Ascending aorta (tissue), 2 donors: ENCODE measurements at regions not wholly inside any gene's neighbourhood (a gene's known extent, or its start where the extent isn't known, plus 50 kb on each side); places are given as distances from the start of the nearest gene placed in this dataset.

Source experiments
- DNase-seq, 2 donors: peaks; one replicate each; pipeline ENCODE4 v3.0.0-alpha.2; 2019; ENCODE audit warnings: low spot score in 2 of 2
- H3K27ac ChIP-seq, 2 donors: fragments of 200-600 bp; sonication (generic); one replicate each; pipeline ENCODE4 v1.5.1; 2016 to 2017; ENCODE audit warnings: mild to moderate bottlenecking in 1 of 2
- H3K27me3 ChIP-seq: fragments of 200-600 bp; sonication (generic); one replicate; pipeline ENCODE4 v1.5.1; 2017
- H3K36me3 ChIP-seq, 2 donors: fragments of 200-600 bp; sonication (generic); one replicate each; pipeline ENCODE4 v1.5.1; 2016
- H3K4me1 ChIP-seq, 2 donors: fragments of 200-600 bp; sonication (generic); one replicate each; pipeline ENCODE4 v1.5.1; 2016 to 2017; ENCODE audit warnings: mild to moderate bottlenecking in 1 of 2
- H3K4me3 ChIP-seq, 2 donors: fragments of 200-600 bp; sonication (generic); one replicate each; pipeline ENCODE4 v1.5.1; 2016 to 2017; ENCODE audit warnings: mild to moderate bottlenecking in 1 of 2
- H3K9me3 ChIP-seq, 2 donors: fragments of 200-600 bp; sonication (generic); one replicate each; pipeline ENCODE4 v1.5.1; 2016
- CTCF ChIP-seq, 3 experiments: fragments of 200-600 bp in 2 of 3; fragments of 450-650 bp in 1 of 3; sonication (generic) in 2 of 3; IDR thresholded peaks; one replicate each; pipeline ENCODE4 v1.5.1; 2016 to 2019; ENCODE audit warnings: antibody characterized with exemption in 3 of 3, mild to moderate bottlenecking in 1 of 3, moderate library complexity in 1 of 3
- intact Hi-C: fragments of 100-400 bp; cut with DNase I; formaldehyde crosslinking; loops from one replicate; pipeline ENCODE4 v1.15.1; 2023

- intact Hi-C loops = no loop called here
- Histone ChIP-seq H3K27ac (no peak overlapping the region), H3K27me3 (no peaks in the 10 kb centered on the region), H3K9me3 (no peaks in the 10 kb centered on the region), H3K4me3 (no peak overlapping the region), H3K36me3 (no peaks in the 10 kb centered on the region), H3K4me1 (no peaks in the 10 kb centered on the region)
- no peak for DNase-seq
- TF ChIP-seq CTCF (IDR thresholded peaks at IDR 0.05) = no peak
These were observed 115.7 kb downstream of the MRM1 start for GRCh38 chr17:36717088-36717487.

DNA sequence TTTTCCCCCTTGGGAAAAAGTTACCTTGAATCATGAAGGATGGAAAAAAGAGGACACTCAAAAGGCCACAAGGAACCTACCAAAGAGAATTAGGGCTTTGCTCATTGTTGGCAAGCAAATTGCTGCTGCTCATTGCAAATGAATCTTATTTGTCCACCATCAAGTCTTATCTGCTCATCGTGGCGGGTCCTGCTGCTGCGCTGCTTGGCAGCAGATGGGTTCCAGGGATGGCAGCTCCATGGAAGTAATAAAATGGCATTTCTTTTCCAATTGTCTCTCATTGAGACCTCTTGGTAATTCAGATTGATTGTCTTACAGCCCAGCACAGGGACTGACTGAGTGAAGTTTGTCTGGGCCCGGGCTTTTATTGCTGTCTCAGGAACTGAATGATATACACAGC is 118.7 kb downstream of the MRM1 start:
- no peak overlapping the region for H3K4me3 ChIP-seq
- DNase-seq = no peak
- no peak for TF ChIP-seq CTCF (IDR thresholded peaks at IDR 0.05)
- no peaks in the 10 kb centered on the region for H3K27me3 ChIP-seq
- H3K27ac ChIP-seq = no peak overlapping the region
- no peaks in the 10 kb centered on the region for H3K9me3 ChIP-seq
- no peaks in the 10 kb centered on the region for H3K36me3 ChIP-seq
- H3K4me1 ChIP-seq = no peaks in the 10 kb centered on the region
- intact Hi-C loops = no loop called here

DNA sequence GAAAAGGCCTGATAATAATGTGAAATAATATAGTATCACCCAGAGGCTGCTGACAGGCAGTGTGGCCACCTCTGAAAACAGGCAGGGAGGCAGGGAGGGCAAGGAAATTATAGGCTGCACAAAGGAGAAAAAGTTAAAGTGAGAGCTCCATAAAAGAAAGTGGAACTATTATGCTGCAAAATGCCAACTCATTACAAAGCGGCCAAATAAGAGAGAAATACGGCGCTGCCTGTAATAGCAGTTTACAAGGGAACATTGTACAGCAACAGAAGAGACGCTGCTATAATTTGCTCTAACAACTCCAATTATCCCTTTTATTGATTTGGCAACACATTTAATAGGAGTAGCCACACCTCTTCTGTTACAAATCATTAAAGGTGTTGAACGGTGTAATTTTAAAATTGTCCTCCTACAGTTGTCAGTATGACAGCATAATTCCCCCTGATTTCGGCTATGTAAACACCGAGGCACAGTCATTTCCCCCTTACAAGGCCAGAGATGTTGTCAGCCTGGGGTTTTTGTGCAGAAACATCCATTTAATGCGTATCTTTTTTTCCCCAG is 120.3 kb downstream of the MRM1 start:
- H3K4me1 ChIP-seq = no peaks in the 10 kb centered on the region
- H3K9me3 ChIP-seq = no peaks in the 10 kb centered on the region
- TF ChIP-seq CTCF (IDR thresholded peaks at IDR 0.05) = no peak
- intact Hi-C loops = no loop called here
- H3K4me3 ChIP-seq = peak overlapping the region; percentile 52 to 61
- H3K27me3 ChIP-seq = no peaks in the 10 kb centered on the region
- no peak for DNase-seq
- H3K27ac ChIP-seq = no peak overlapping the region
- no peaks in the 10 kb centered on the region for H3K36me3 ChIP-seq

DNA sequence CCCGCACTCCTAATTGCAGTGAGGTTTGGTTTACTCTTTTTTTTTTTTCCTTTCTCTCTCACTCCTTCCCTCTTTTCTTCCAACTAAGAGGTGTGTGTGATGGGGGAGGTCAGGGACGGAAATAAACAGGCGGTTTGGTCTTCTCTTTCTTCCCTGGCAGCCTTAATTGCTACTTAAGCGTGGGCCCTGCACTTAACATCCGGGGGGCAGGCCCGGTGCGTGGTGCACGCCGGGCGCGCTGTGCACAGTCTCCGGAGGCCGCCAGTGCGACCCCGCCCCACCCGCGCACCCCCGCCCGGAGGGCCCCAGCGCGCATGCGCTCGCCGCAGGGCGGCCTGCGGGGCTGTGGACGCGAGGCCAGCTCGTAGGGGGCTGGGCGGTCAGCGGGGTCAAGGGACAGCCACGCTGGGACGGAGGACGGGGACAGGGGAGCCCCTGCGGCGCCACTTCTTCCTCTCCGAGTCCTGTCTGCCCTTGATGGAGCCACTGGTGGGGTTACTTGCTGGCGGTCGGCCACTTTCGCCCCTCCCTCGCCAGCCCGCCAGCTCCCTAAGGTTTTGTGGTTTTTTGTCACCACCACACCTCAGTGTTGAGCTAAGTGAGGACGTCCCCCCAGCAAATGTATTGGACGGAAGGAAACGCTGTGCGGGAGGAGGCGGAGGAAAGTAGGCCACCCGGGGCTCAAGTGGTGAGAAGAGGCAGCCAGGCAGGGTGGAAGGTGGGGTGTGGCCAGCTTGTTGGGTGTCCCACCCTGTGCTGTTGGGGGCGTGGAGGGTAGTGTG is 120.9 kb downstream of the MRM1 start:
- no peaks in the 10 kb centered on the region for H3K36me3 ChIP-seq
- DNase-seq = peak in 1 of 2 donors; percentile 67
- intact Hi-C loops = no loop called here
- TF ChIP-seq CTCF (IDR thresholded peaks at IDR 0.05) = no peak
- no peaks in the 10 kb centered on the region for H3K9me3 ChIP-seq
- H3K27me3 ChIP-seq = no peaks in the 10 kb centered on the region
- peak overlapping the region; percentile 52 to 61 for H3K4me3 ChIP-seq
- H3K4me1 ChIP-seq = no peaks in the 10 kb centered on the region
- H3K27ac ChIP-seq = no peak overlapping the region

DNA sequence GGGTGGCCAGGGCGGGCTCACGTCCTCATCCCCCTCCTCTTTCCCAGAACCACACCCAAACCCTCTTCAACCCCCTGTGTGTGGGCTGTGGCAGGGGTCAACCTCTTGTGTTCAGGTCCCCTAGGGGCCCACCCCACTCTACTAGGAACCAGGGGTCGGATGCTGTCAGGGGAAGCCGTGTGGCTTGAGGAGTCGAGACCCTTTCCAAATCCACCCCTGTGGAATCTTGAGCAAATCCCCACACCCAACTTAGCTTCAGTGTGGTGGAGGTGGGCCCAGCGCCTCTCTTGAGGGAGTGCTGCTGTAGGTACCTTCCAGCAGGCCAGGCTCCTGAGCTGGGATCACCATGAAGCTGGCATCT is 121.5 kb downstream of the MRM1 start:
- Histone ChIP-seq H3K36me3 (no peaks in the 10 kb centered on the region), H3K4me1 (no peaks in the 10 kb centered on the region), H3K27ac (no peak overlapping the region), H3K9me3 (no peaks in the 10 kb centered on the region), H3K4me3 (no peak overlapping the region), H3K27me3 (no peaks in the 10 kb centered on the region)
- no peak for DNase-seq
- intact Hi-C loops = no loop called here
- no peak for TF ChIP-seq CTCF (IDR thresholded peaks at IDR 0.05)
